Sciatic nerve (tissue), 2 donors: ENCODE measurements at regions not wholly inside any gene's neighbourhood (a gene's known extent, or its start where the extent isn't known, plus 50 kb on each side); places are given as distances from the start of the nearest gene placed in this dataset.
"Not testable (repeated sequence)": the region's sequence is repeated elsewhere in the genome, so short reads cannot be mapped to it uniquely, and the experiment has no call there.

Source experiments
- ATAC-seq: fragments of 200-7000 bp; cut with Tn5 transposase; one replicate; pipeline ENCODE4 v1.9.1; 2020; ENCODE audit warnings: mild to moderate bottlenecking, moderate library complexity
- DNase-seq: peaks from one replicate; pipeline ENCODE4 v3.0.0-alpha.2; 2020; ENCODE audit warnings: low spot score
- intact Hi-C: fragments of 100-400 bp; cut with DNase I; formaldehyde crosslinking; loops from one replicate; pipeline ENCODE4 v1.14.2; 2022
- donor health status: DM: no; HTN: no; CAD: no.
- donor health status: DM: no; HTN: no; CAD: no.

DNA sequence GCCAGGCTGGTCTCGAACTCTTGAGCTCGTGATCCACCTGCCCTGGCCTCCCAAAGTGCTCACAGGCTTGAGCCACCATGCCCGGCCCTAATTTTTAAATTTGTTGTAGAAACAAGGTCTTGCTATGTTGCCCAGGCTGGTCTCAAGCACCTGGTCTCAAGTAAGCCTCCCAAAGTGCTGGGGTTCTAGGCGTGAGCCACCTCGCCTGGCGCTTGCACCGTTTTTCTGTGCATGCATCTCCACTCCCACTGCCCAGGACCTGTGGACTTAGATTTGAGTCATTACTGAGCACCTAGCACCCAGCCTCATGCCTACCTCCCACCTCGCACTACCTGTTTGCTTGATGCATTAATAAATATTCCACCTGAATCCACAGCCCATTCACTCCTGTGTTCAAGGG lies 1359.1 kb downstream of the CDH12 start:
- DNase-seq, ATAC-seq, intact Hi-C loops: not testable (repeated sequence)

DNA sequence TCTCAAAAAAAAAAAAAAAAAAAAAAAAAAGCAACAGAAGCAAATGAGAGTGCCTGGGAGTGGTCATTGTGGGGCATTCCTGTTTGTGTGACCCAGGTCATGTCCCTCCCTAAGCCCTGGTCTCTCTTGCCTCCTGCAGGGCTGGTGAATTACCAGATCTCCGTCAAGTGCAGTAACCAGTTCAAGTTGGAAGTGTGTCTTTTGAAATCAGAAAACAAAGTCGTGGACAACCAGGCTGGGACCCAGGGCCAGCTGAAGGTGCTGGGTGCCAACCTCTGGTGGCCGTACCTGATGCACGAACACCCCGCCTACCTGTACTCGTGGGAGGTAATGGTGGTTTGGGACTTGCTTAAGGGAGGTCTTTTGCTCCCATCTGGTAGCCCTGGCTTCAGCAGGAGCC lies 1362.0 kb downstream of the CDH12 start:
- intact Hi-C loops, ATAC-seq, DNase-seq: not testable (repeated sequence)

DNA sequence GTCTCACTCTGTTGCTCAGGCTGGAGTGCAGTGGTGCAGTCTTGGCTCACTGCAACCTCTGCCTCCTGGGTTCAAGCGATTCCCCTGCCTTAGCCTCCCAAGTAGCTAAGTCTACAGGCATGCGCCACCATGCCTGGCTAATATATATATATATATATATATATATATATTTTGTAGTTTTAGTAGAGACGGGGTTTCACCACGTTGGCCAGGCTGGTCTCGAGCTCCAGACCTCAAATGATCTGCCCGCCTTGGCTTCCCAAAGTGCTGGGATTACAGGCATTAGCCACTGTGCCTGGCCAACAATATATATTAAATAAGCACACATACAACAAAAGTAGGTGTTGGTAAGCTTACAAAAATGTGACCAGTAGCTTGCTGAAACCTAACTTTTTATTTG lies 1364.3 kb downstream of the CDH12 start:
- DNase-seq, ATAC-seq, intact Hi-C loops: not testable (repeated sequence)

- intact Hi-C loops, ATAC-seq, DNase-seq: not testable (repeated sequence)
Measured at GRCh38 chr5:21485458-21486000, 1367.6 kb downstream of the CDH12 start.

- ATAC-seq, DNase-seq, intact Hi-C loops: not testable (repeated sequence)
Measured at GRCh38 chr5:21484498-21484889, 1368.7 kb downstream of the CDH12 start.

- DNase-seq, ATAC-seq, intact Hi-C loops: not testable (repeated sequence)
Measured at GRCh38 chr5:21483790-21484497, 1369.2 kb downstream of the CDH12 start.

GRCh38 chr5:21482983-21483650 lies 1370.0 kb downstream of the CDH12 start:
- intact Hi-C loops, ATAC-seq, DNase-seq: not testable (repeated sequence)

- intact Hi-C loops, DNase-seq, ATAC-seq: not testable (repeated sequence)
Measured at GRCh38 chr5:21482522-21482921, 1370.6 kb downstream of the CDH12 start.

DNA sequence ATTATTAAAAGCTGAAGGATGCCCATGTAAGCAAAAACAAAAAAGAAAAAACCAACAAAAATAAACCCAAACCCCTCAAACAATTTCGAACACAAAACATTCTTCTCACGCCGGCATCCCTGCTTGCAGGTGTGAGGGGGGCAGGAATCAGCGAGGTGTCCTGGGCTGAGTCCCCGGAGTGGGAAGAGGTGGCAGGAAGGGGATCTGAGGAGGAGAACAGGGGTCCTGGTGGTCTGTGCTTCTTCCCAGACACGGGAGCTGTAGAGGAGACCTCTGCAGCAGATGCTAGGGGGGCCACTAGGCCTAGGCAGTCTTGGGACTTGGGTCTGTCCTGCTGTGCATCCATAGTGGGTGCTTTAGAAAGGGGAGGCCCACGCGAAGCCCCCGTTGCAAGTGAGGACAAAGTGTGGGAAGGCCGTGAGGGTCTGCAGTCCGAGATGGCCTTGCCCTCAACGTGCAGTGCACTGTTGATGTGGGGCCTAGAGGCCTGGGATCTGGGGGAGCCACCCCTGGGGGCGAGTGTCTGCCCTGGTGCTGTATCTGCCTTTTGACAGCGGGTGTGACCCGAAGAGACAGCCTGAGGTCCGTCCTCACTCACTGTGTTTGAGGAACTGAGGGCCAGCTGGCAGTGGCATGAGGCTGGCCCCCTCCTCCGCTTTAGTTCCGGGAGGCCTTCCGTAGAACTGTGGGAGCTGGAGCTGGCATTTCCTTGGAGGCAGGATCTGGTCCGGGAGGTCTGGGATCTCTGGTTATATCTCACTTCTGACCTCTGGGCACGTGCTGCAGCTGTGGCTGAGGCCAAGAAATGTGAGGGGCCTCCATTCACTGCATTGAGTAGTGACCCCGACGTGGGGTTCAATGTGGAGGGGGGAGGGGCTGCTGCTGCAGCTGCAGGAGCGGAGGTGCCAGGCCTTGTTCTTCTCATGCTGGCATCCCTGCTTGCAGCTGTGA lies 1371.5 kb downstream of the CDH12 start:
- DNase-seq, ATAC-seq, intact Hi-C loops: not testable (repeated sequence)

- DNase-seq, intact Hi-C loops, ATAC-seq: not testable (repeated sequence)
Measured at GRCh38 chr5:21480054-21480453, 1373.1 kb downstream of the CDH12 start.

DNA sequence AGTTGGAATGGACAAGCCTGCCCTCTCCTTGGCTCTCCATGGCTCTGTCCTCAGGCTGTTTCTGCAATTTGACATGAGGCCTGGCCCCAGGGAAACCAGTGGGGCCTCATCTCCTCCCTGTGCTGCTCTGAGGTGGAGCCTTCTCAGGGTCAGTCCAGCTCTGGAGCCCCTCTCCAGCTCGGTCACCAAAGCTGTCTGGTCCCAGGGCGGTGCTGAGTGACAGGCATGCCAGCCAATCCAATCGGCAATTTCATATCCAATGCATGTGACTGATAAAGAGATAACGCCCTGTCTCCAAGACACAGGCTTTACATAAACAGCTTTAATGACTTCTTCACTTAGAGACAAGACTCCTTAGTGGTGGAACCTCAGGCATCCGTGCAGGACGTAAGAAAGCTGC lies 1379.2 kb downstream of the CDH12 start:
- DNase-seq, intact Hi-C loops, ATAC-seq: not testable (repeated sequence)

DNA sequence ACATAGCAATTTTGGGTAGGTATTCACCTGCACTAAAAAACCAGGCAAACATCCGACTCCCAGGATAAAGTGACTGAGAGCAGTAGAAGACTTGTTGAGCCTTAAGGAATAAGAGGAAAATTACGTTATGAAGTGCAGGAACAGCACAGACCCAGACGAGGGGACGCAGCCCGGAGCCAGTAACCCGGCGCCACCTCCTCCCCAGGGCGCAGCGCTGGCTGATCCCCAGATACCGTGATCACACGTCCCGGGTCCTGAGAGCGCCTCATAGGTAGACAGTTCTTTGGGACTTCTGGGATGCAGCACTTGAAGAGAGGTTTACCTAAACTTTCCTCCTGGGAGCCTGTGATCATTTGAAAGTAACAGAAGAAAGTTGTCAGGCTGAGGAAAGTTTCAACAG lies 1379.7 kb downstream of the CDH12 start:
- ATAC-seq, DNase-seq, intact Hi-C loops: not testable (repeated sequence)

DNA sequence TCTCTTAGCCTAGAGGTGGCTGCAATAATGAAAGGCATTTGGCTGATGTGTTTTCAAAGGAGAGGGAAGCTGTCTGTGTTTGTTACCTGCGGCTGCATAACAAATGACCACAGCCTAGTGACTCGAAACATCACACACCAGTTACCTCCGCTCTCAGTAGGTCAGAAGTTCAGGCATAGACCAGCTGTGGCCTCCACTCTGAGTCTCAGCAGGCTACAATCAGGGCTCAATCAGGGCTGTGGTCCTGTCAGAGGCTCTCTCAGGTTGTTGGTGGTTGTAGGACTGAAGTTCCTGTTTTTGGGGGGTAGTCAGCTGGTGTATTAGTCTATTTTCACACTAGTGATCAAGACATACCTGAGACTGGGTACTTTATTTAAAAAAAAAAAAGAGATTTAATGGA lies 1381.5 kb downstream of the CDH12 start:
- intact Hi-C loops, DNase-seq, ATAC-seq: not testable (repeated sequence)

DNA sequence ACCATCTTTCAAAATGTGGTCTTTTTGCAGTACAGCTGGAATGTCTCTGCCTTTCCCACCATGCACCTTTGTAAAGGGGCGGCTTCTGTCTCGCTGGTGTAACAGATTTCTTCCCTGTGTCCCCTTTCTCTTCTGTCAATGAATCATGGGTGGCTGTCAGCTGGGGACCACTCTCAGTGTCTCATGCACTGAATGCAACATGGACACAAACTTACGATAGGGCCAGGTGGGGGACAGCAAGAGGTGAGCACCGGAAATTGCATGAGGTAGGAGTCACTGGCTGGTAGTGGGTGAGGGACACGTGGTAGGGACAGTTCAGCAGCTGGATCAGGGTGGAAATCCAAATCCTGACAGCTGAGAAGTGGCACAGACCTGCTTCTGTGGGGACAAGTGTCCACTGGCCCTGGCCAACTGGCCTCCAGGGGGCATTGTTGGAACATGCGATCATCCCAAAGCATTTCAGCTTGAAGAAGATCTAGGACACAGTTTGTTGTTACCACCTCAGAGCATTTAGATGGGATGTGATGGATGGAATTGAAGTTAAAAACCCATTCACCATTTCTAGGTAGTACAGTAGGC lies 1383.5 kb downstream of the CDH12 start:
- ATAC-seq, DNase-seq, intact Hi-C loops: not testable (repeated sequence)

- ATAC-seq, DNase-seq, intact Hi-C loops: not testable (repeated sequence)
Measured at GRCh38 chr5:21467544-21467943, 1385.6 kb downstream of the CDH12 start.

GRCh38 chr5:21459744-21460073 lies 1393.4 kb downstream of the CDH12 start:
- DNase-seq, ATAC-seq, intact Hi-C loops: not testable (repeated sequence)

GRCh38 chr5:21452449-21452848 lies 1400.7 kb downstream of the CDH12 start:
- DNase-seq: no peak
- ATAC-seq: no peak
- intact Hi-C loops: no loop called here

GRCh38 chr5:21432646-21433045 lies 1420.5 kb downstream of the CDH12 start:
- DNase-seq: no peak
- no peak for ATAC-seq
- intact Hi-C loops: no loop called here
